ENCODE measurements at regions not wholly inside any gene's neighbourhood (a gene's known extent, or its start where the extent isn't known, plus 50 kb on each side); places are given as distances from the start of the nearest gene placed in this dataset.
"Not testable (repeated sequence)": the region's sequence is repeated elsewhere in the genome, so short reads cannot be mapped to it uniquely, and the experiment has no call there.

GRCh38 chr20:29787456-29787855 lies 1470.0 kb upstream of the DEFB115 start:
- not testable (repeated sequence) for TF ChIP-seq POLR2A, CTCF, POLR2AphosphoS5, EP300 (IDR thresholded peaks at IDR 0.05)

Data from stomach (tissue), 4 donors.